ENCODE measurements at regions not wholly inside any gene's neighbourhood (a gene's known extent, or its start where the extent isn't known, plus 50 kb on each side); places are given as distances from the start of the nearest gene placed in this dataset.

DNA sequence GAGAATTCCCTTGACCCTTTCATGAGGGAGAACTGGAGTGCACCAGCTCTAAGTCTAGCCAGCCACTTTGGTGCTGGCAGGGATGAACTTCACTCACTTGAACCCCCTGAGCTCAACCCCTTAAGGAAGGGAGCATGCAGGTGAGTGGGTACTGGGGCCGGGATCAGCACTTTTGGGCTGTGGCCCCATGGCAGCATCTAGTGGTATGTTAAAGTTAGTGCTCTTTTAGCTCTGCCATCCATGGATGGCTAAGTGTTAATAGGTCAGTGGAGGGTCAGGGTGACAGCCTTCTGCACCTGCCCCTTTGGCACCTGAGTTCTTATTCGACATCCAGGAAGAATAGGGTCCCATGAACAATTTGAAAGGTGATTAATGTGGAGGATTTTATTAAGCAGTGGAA is 689.0 kb upstream of the FSHR start:
- no peak overlapping the region for H3K4me2 ChIP-seq (replicated peaks; ENCODE audit: extremely low read depth, low read length, poor library complexity, severe bottlenecking)
- no peak overlapping the region for H3K4me3 Mint-ChIP-seq
- no peak overlapping the region for H3K9ac ChIP-seq (ENCODE audit: insufficient read depth, low read length, poor library complexity, severe bottlenecking)
- 73% methylated on average over 2 of the region's 2 CpGs for WGBS (ENCODE audit: insufficient coverage)
- no peak overlapping the region for H3K27ac Mint-ChIP-seq
- no peak overlapping the region for H2AFZ ChIP-seq (ENCODE audit: insufficient read depth, low read depth, low read length, poor library complexity, severe bottlenecking)
- H3K27me3 ChIP-seq (ENCODE audit: control insufficient read depth in 2 of 2, insufficient read depth in 2 of 2, low read length in 2 of 2) = no peaks in the 10 kb centered on the region
- no peaks in the 10 kb centered on the region for H3K36me3 Mint-ChIP-seq
- intact Hi-C loops (cut with micrococcal nuclease) = no loop called here
- peaks cover 0 to 7% (median 1%) of the 10 kb centered on the region in 7 donors for H3K9me3 Mint-ChIP-seq
- DNase-seq = no peak
- H3K4me3 ChIP-seq (replicated peaks in 1 of 3; ENCODE audit: low read depth in 2 of 3, low read length in 3 of 3) = no peak overlapping the region
- H3K4me1 Mint-ChIP-seq = no peaks in the 10 kb centered on the region
- no peaks in the 10 kb centered on the region for H3K4me1 ChIP-seq (ENCODE audit: control insufficient read depth in 1 of 2, insufficient read depth in 2 of 2, low read length in 2 of 2)
- H3K27me3 Mint-ChIP-seq (ENCODE audit: low read depth in 3 of 3) = no peaks in the 10 kb centered on the region
- H3K27ac ChIP-seq (ENCODE audit: low read depth in 1 of 2, low read length in 2 of 2) = no peak overlapping the region
- peaks cover 0 to 11% of the 10 kb centered on the region in 2 donors for H3K9me3 ChIP-seq (replicated peaks in 1 of 2; ENCODE audit: control insufficient read depth in 1 of 2, insufficient read depth in 1 of 2, low read length in 2 of 2)
- H3K36me3 ChIP-seq (replicated peaks in 1 of 2; ENCODE audit: control insufficient read depth in 1 of 2, insufficient read depth in 2 of 2, low read length in 2 of 2) = no peaks in the 10 kb centered on the region
- TF ChIP-seq, protein P1, sequence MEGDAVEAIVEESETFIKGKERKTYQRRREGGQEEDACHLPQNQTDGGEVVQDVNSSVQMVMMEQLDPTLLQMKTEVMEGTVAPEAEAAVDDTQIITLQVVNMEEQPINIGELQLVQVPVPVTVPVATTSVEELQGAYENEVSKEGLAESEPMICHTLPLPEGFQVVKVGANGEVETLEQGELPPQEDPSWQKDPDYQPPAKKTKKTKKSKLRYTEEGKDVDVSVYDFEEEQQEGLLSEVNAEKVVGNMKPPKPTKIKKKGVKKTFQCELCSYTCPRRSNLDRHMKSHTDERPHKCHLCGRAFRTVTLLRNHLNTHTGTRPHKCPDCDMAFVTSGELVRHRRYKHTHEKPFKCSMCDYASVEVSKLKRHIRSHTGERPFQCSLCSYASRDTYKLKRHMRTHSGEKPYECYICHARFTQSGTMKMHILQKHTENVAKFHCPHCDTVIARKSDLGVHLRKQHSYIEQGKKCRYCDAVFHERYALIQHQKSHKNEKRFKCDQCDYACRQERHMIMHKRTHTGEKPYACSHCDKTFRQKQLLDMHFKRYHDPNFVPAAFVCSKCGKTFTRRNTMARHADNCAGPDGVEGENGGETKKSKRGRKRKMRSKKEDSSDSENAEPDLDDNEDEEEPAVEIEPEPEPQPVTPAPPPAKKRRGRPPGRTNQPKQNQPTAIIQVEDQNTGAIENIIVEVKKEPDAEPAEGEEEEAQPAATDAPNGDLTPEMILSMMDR (IDR thresholded peaks at IDR 0.05) = no peak
- no peaks in the 10 kb centered on the region for H4K20me1 ChIP-seq (ENCODE audit: insufficient read depth, low read length)
- no peaks in the 10 kb centered on the region for H3K79me2 ChIP-seq (ENCODE audit: insufficient read depth, low read length)

DNA sequence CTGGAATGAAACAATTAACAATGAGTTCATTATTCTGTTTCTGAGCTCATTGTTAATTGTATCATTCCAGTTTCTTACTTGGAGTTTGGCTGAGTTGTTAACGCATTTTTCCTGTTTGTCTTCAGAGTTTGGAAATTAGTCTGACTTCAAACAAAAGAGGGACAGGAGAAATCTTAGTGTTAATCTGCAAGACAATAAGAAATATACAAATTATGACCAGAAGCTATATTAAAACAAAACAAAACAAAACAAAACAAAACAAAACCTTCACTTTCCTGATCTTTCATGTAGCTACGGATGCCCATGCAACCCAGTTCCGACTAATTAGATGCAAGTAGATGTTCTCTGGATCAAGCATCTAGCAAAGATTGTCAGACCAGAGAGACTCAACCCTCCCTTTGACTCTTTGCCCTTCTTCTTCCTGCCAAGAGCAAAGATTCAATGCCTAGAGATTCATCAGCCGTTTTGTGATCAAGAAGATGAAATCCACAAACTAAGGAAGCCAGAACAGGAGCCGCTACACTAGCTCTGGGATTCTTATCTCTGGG is 686.2 kb upstream of the FSHR start:
- no peaks in the 10 kb centered on the region for H3K27me3 ChIP-seq (ENCODE audit: control insufficient read depth in 2 of 2, insufficient read depth in 2 of 2, low read length in 2 of 2)
- H3K4me3 ChIP-seq (replicated peaks in 1 of 3; ENCODE audit: low read depth in 2 of 3, low read length in 3 of 3) = no peak overlapping the region
- 100% methylated on average over 1 of the region's 5 CpGs for WGBS (ENCODE audit: insufficient coverage)
- TF ChIP-seq, protein P1 (IDR thresholded peaks at IDR 0.05) = no peak
- Mint-ChIP-seq H3K9me3 (peaks cover 0 to 9% (median 3%) of the 10 kb centered on the region in 7 donors), H3K27ac (no peak overlapping the region), H3K27me3 (ENCODE audit: low read depth in 3 of 3) (no peaks in the 10 kb centered on the region), H3K4me1 (no peaks in the 10 kb centered on the region), H3K4me3 (no peak overlapping the region), H3K36me3 (no peaks in the 10 kb centered on the region)
- no peaks in the 10 kb centered on the region for H3K79me2 ChIP-seq (ENCODE audit: insufficient read depth, low read length)
- peaks cover 0 to 11% of the 10 kb centered on the region in 2 donors for H3K9me3 ChIP-seq (replicated peaks in 1 of 2; ENCODE audit: control insufficient read depth in 1 of 2, insufficient read depth in 1 of 2, low read length in 2 of 2)
- H3K9ac ChIP-seq (ENCODE audit: insufficient read depth, low read length, poor library complexity, severe bottlenecking) = no peak overlapping the region
- DNase-seq = no peak
- no peak overlapping the region for H2AFZ ChIP-seq (ENCODE audit: insufficient read depth, low read depth, low read length, poor library complexity, severe bottlenecking)
- H3K4me1 ChIP-seq (ENCODE audit: control insufficient read depth in 1 of 2, insufficient read depth in 2 of 2, low read length in 2 of 2) = no peaks in the 10 kb centered on the region
- no peak overlapping the region for H3K27ac ChIP-seq (ENCODE audit: low read depth in 1 of 2, low read length in 2 of 2)
- no peak overlapping the region for H3K4me2 ChIP-seq (replicated peaks; ENCODE audit: extremely low read depth, low read length, poor library complexity, severe bottlenecking)
- no peaks in the 10 kb centered on the region for H4K20me1 ChIP-seq (ENCODE audit: insufficient read depth, low read length)
- H3K36me3 ChIP-seq (replicated peaks in 1 of 2; ENCODE audit: control insufficient read depth in 1 of 2, insufficient read depth in 2 of 2, low read length in 2 of 2) = no peaks in the 10 kb centered on the region
- intact Hi-C loops (cut with micrococcal nuclease) = no loop called here

Data from CD14-positive monocyte (primary cell).